Tibial artery (tissue), 4 donors: ENCODE measurements at regions not wholly inside any gene's neighbourhood (a gene's known extent, or its start where the extent isn't known, plus 50 kb on each side); places are given as distances from the start of the nearest gene placed in this dataset.
A peak's percentile ranks its signal among the peaks of the same experiment; 100 is the strongest.

Source experiments
- DNase-seq, 2 donors: peaks; one replicate each; pipeline ENCODE4 v3.0.0-alpha.2; 2019
- H3K27ac ChIP-seq, 2 donors: fragments of 200-600 bp; sonication (generic) in 1 of 2; 1 replicate in 1 of 2; 2 replicates in 1 of 2; pipeline ENCODE4 v1.5.1; 2018 to 2019; ENCODE audit warnings: mild to moderate bottlenecking in 1 of 2
- H3K27me3 ChIP-seq, 2 donors: fragments of 200-600 bp; sonication (generic) in 1 of 2; one replicate each; pipeline versions ENCODE4 v1.5.1 to v1.6.0; 2016 to 2019
- H3K36me3 ChIP-seq, 3 donors: fragments of 200-600 bp; sonication (generic) in 2 of 3; one replicate each; pipeline ENCODE4 v1.5.1; 2016 to 2019; ENCODE audit warnings: mild to moderate bottlenecking in 2 of 3
- H3K4me1 ChIP-seq, 4 donors: fragments of 200-600 bp; sonication (generic) in 2 of 4; 1 replicate in 3 of 4; 2 replicates in 1 of 4; pipeline ENCODE4 v1.5.1; 2016 to 2019
- H3K4me3 ChIP-seq, 2 donors: fragments of 200-600 bp; sonication (generic) in 1 of 2; 1 replicate in 1 of 2; 2 replicates in 1 of 2; pipeline ENCODE4 v1.5.1; 2018 to 2019; ENCODE audit warnings: mild to moderate bottlenecking in 2 of 2
- H3K9me3 ChIP-seq, 3 donors: fragments of 200-600 bp; sonication (generic) in 1 of 3; one replicate each; pipeline ENCODE4 v1.5.1; 2016 to 2019
- CTCF ChIP-seq, 2 experiments: fragments of 200-600 bp in 1 of 2; fragments of 450-650 bp in 1 of 2; IDR thresholded peaks; one replicate each; pipeline ENCODE4 v1.5.1; 2017 to 2019; ENCODE audit warnings: antibody characterized with exemption in 2 of 2, mild to moderate bottlenecking in 1 of 2, moderate library complexity in 1 of 2
- intact Hi-C: fragments of 100-400 bp; cut with DNase I; formaldehyde crosslinking; loops from one replicate; pipeline ENCODE4 v1.15.0; 2023; ENCODE audit warnings: low total_unique reads

DNA sequence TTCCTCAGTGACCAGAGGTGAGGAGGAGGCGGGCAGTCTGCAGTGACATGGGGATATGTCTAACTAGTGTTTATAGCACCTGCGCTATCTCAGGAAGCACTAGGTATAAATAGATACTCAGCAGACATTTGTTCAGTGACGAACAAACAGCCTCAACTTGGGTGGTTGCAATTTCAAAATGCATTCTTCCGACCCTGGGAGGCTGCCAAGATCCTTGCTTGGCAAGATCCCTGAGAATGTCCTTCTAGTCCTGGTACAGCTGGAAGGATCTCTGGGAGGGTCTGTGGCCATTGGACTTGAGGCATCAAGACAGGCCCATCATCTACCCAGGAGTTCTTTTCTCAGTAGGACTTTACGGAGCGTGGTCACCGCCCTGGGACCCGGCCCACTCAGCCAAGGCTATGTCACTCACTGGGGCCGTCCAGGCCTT, 299.5 kb downstream of the ZNF536 start:
- no peaks in the 10 kb centered on the region for H3K36me3 ChIP-seq
- DNase-seq: no peak
- TF ChIP-seq CTCF (IDR thresholded peaks at IDR 0.05): no peak
- no peaks in the 10 kb centered on the region for H3K9me3 ChIP-seq
- H3K4me3 ChIP-seq: no peak overlapping the region
- no peak overlapping the region for H3K27ac ChIP-seq
- intact Hi-C loops: no loop called here
- H3K4me1 ChIP-seq: peaks cover 0 to 7% (median 0%) of the 10 kb centered on the region in 4 donors
- H3K27me3 ChIP-seq: peaks cover 0 to 41% of the 10 kb centered on the region in 2 donors

DNA sequence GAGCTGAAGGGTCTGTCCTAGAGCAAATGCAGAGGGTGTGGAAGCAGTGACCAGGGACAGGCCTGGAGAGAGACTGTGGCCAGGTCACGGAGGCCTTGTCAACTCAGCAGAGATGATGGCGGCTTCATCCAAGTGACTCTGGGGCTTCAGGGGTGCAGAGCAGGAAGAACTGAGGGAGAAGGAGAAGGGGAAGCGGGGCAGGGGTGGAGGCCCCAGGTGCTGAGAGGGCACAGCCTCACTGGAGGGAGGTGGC, 299.1 kb downstream of the ZNF536 start:
- intact Hi-C loops: no loop called here
- H3K27ac ChIP-seq: no peak overlapping the region
- H3K4me3 ChIP-seq: no peak overlapping the region
- H3K27me3 ChIP-seq: peaks cover 0 to 42% of the 10 kb centered on the region in 2 donors
- no peaks in the 10 kb centered on the region for H3K36me3 ChIP-seq
- no peak for DNase-seq
- TF ChIP-seq CTCF (IDR thresholded peaks at IDR 0.05): no peak
- no peaks in the 10 kb centered on the region for H3K9me3 ChIP-seq
- H3K4me1 ChIP-seq: peaks cover 0 to 7% (median 0%) of the 10 kb centered on the region in 4 donors

GRCh38 chr19:30670562-30671366, 298.6 kb downstream of the ZNF536 start:
- intact Hi-C loops: no loop called here
- TF ChIP-seq CTCF (IDR thresholded peaks at IDR 0.05): no peak
- H3K36me3 ChIP-seq: no peaks in the 10 kb centered on the region
- H3K27ac ChIP-seq: no peak overlapping the region
- peaks cover 0 to 7% (median 0%) of the 10 kb centered on the region in 4 donors for H3K4me1 ChIP-seq
- H3K27me3 ChIP-seq: peaks cover 0 to 48% of the 10 kb centered on the region in 2 donors
- H3K9me3 ChIP-seq: no peaks in the 10 kb centered on the region
- DNase-seq: no peak
- H3K4me3 ChIP-seq: no peak overlapping the region

- no peak overlapping the region for H3K4me3 ChIP-seq
These were observed 297.8 kb downstream of the ZNF536 start for GRCh38 chr19:30670011-30670329.

GRCh38 chr19:30669329-30670010, 297.3 kb downstream of the ZNF536 start:
- peak; percentile 22 to 60 for TF ChIP-seq CTCF (IDR thresholded peaks at IDR 0.05)
- H3K4me3 ChIP-seq: no peak overlapping the region
- peak in 1 of 2 donors; percentile 60 for DNase-seq
- H3K27me3 ChIP-seq: peaks cover 0 to 50% of the 10 kb centered on the region in 2 donors
- no peaks in the 10 kb centered on the region for H3K9me3 ChIP-seq
- H3K27ac ChIP-seq: no peak overlapping the region
- intact Hi-C loops: no loop called here
- H3K4me1 ChIP-seq: peaks cover 0 to 7% (median 0%) of the 10 kb centered on the region in 4 donors
- no peaks in the 10 kb centered on the region for H3K36me3 ChIP-seq

More at GRCh38 chr19:30670011-30670329, 297.8 kb downstream of the ZNF536 start:
- DNase-seq: no peak
- TF ChIP-seq CTCF (IDR thresholded peaks at IDR 0.05): no peak
- Histone ChIP-seq H3K27me3 (peaks cover 0 to 50% of the 10 kb centered on the region in 2 donors), H3K27ac (no peak overlapping the region), H3K36me3 (no peaks in the 10 kb centered on the region), H3K4me1 (peaks cover 0 to 7% (median 0%) of the 10 kb centered on the region in 4 donors), H3K9me3 (no peaks in the 10 kb centered on the region)
- intact Hi-C loops: no loop called here
